ENCODE measurements at regions not wholly inside any gene's neighbourhood (a gene's known extent, or its start where the extent isn't known, plus 50 kb on each side); places are given as distances from the start of the nearest gene placed in this dataset.
"Not testable (repeated sequence)": the region's sequence is repeated elsewhere in the genome, so short reads cannot be mapped to it uniquely, and the experiment has no call there.

- H3K4me1 ChIP-seq (ENCODE audit: control insufficient read depth, insufficient read depth, low read length, poor library complexity, severe bottlenecking); H3K4me1 Mint-ChIP-seq; H3K27ac ChIP-seq (ENCODE audit: insufficient read depth, low read length, poor library complexity, severe bottlenecking); H3K27me3 ChIP-seq (ENCODE audit: control insufficient read depth, insufficient read depth, low read length); H3K36me3 Mint-ChIP-seq; DNase-seq; H3K27ac Mint-ChIP-seq; ATAC-seq (ENCODE audit: low read depth in 2 of 2); H3K4me3 ChIP-seq (ENCODE audit: low read depth, low read length); H3K4me3 Mint-ChIP-seq; H3K27me3 Mint-ChIP-seq; H3K36me3 ChIP-seq (ENCODE audit: control insufficient read depth, insufficient read depth, low read length): not testable (repeated sequence)
- peaks cover 7 to 60% of the 10 kb centered on the region in 2 experiments for H3K9me3 ChIP-seq (ENCODE audit: control insufficient read depth in 2 of 2, low read length in 2 of 2)
- H3K9me3 Mint-ChIP-seq: peaks cover 0 to 66% (median 18%) of the 10 kb centered on the region in 7 donors
Observed at GRCh38 chr22:11609193-11609592, 3918.8 kb upstream of the OR11H1 start.

- H3K27me3 Mint-ChIP-seq; DNase-seq; H3K4me1 ChIP-seq (ENCODE audit: control insufficient read depth, insufficient read depth, low read length, poor library complexity, severe bottlenecking); H3K27ac Mint-ChIP-seq; H3K27ac ChIP-seq (ENCODE audit: insufficient read depth, low read length, poor library complexity, severe bottlenecking); H3K4me1 Mint-ChIP-seq; H3K4me3 Mint-ChIP-seq; H3K4me3 ChIP-seq (ENCODE audit: low read depth, low read length); ATAC-seq (ENCODE audit: low read depth in 2 of 2); H3K36me3 ChIP-seq (ENCODE audit: control insufficient read depth, insufficient read depth, low read length); H3K27me3 ChIP-seq (ENCODE audit: control insufficient read depth, insufficient read depth, low read length): not testable (repeated sequence)
- Mint-ChIP-seq H3K36me3 (peaks cover 11% of the 10 kb centered on the region), H3K9me3 (peaks cover 0 to 70% (median 22%) of the 10 kb centered on the region in 7 donors)
- peaks cover 7 to 51% of the 10 kb centered on the region in 2 experiments for H3K9me3 ChIP-seq (ENCODE audit: control insufficient read depth in 2 of 2, low read length in 2 of 2)
Observed at GRCh38 chr22:11611280-11611679, 3916.7 kb upstream of the OR11H1 start.

- H3K27ac ChIP-seq (ENCODE audit: insufficient read depth, low read length, poor library complexity, severe bottlenecking); H3K27me3 ChIP-seq (ENCODE audit: control insufficient read depth, insufficient read depth, low read length); H3K27ac Mint-ChIP-seq; H3K4me3 Mint-ChIP-seq; ATAC-seq (ENCODE audit: low read depth in 2 of 2); H3K36me3 ChIP-seq (ENCODE audit: control insufficient read depth, insufficient read depth, low read length); H3K27me3 Mint-ChIP-seq; DNase-seq; H3K4me1 Mint-ChIP-seq; H3K4me3 ChIP-seq (ENCODE audit: low read depth, low read length); H3K4me1 ChIP-seq (ENCODE audit: control insufficient read depth, insufficient read depth, low read length, poor library complexity, severe bottlenecking): not testable (repeated sequence)
- peaks cover 14% of the 10 kb centered on the region for H3K36me3 Mint-ChIP-seq
- peaks cover 0 to 75% (median 26%) of the 10 kb centered on the region in 7 donors for H3K9me3 Mint-ChIP-seq
- peaks cover 7 to 48% of the 10 kb centered on the region in 2 experiments for H3K9me3 ChIP-seq (ENCODE audit: control insufficient read depth in 2 of 2, low read length in 2 of 2)
Observed at GRCh38 chr22:11611876-11612275, 3916.1 kb upstream of the OR11H1 start.

- not testable (repeated sequence) for H3K4me1 ChIP-seq (ENCODE audit: control insufficient read depth, insufficient read depth, low read length, poor library complexity, severe bottlenecking); H3K27ac Mint-ChIP-seq; H3K27me3 Mint-ChIP-seq; H3K36me3 ChIP-seq (ENCODE audit: control insufficient read depth, insufficient read depth, low read length); DNase-seq; H3K4me3 ChIP-seq (ENCODE audit: low read depth, low read length); H3K27ac ChIP-seq (ENCODE audit: insufficient read depth, low read length, poor library complexity, severe bottlenecking); H3K27me3 ChIP-seq (ENCODE audit: control insufficient read depth, insufficient read depth, low read length); ATAC-seq (ENCODE audit: low read depth in 2 of 2); H3K4me3 Mint-ChIP-seq; H3K4me1 Mint-ChIP-seq
- H3K9me3 ChIP-seq (ENCODE audit: control insufficient read depth in 2 of 2, low read length in 2 of 2): peaks cover 8 to 52% of the 10 kb centered on the region in 2 experiments
- peaks cover 0 to 77% (median 32%) of the 10 kb centered on the region in 7 donors for H3K9me3 Mint-ChIP-seq
- H3K36me3 Mint-ChIP-seq: peaks cover 18% of the 10 kb centered on the region
Observed at GRCh38 chr22:11613081-11613897, 3914.7 kb upstream of the OR11H1 start.

- H3K4me1 ChIP-seq (ENCODE audit: control insufficient read depth, insufficient read depth, low read length, poor library complexity, severe bottlenecking): no peaks in the 10 kb centered on the region
- no peak overlapping the region for H3K27ac ChIP-seq (ENCODE audit: insufficient read depth, low read length, poor library complexity, severe bottlenecking)
- no peaks in the 10 kb centered on the region for H3K36me3 ChIP-seq (ENCODE audit: control insufficient read depth, insufficient read depth, low read length)
- H3K9me3 ChIP-seq (ENCODE audit: control insufficient read depth in 2 of 2, low read length in 2 of 2): peaks cover 8 to 52% of the 10 kb centered on the region in 2 experiments
- no peaks in the 10 kb centered on the region for H3K27me3 ChIP-seq (ENCODE audit: control insufficient read depth, insufficient read depth, low read length)
- DNase-seq (no peak), ATAC-seq (ENCODE audit: low read depth in 2 of 2) (no peak)
- Mint-ChIP-seq H3K4me1 (peaks cover 0 to 5% (median 0%) of the 10 kb centered on the region in 4 donors), H3K27me3 (no peaks in the 10 kb centered on the region), H3K4me3 (no peak overlapping the region), H3K36me3 (peaks cover 18% of the 10 kb centered on the region), H3K9me3 (peaks cover 4 to 77% (median 35%) of the 10 kb centered on the region in 7 donors), H3K27ac (no peak overlapping the region)
- H3K4me3 ChIP-seq (ENCODE audit: low read depth, low read length): no peak overlapping the region
Observed at GRCh38 chr22:11613898-11614755, 3913.9 kb upstream of the OR11H1 start.

- not testable (repeated sequence) for H3K27ac ChIP-seq (ENCODE audit: insufficient read depth, low read length, poor library complexity, severe bottlenecking); H3K36me3 ChIP-seq (ENCODE audit: control insufficient read depth, insufficient read depth, low read length); H3K4me3 ChIP-seq (ENCODE audit: low read depth, low read length); H3K27me3 ChIP-seq (ENCODE audit: control insufficient read depth, insufficient read depth, low read length); ATAC-seq (ENCODE audit: low read depth in 2 of 2); H3K27ac Mint-ChIP-seq; DNase-seq; H3K27me3 Mint-ChIP-seq; H3K4me1 ChIP-seq (ENCODE audit: control insufficient read depth, insufficient read depth, low read length, poor library complexity, severe bottlenecking); H3K4me1 Mint-ChIP-seq; H3K4me3 Mint-ChIP-seq
- H3K9me3 ChIP-seq (ENCODE audit: control insufficient read depth in 2 of 2, low read length in 2 of 2): peaks cover 12 to 52% of the 10 kb centered on the region in 2 experiments
- H3K9me3 Mint-ChIP-seq: peaks cover 6 to 83% (median 37%) of the 10 kb centered on the region in 7 donors
- H3K36me3 Mint-ChIP-seq: peaks cover 26% of the 10 kb centered on the region
Observed at GRCh38 chr22:11614798-11615433, 3913.1 kb upstream of the OR11H1 start.

GRCh38 chr22:11616811-11617210 lies 3911.2 kb upstream of the OR11H1 start:
- Histone ChIP-seq H3K27ac (ENCODE audit: insufficient read depth, low read length, poor library complexity, severe bottlenecking) (no peak overlapping the region), H3K27me3 (ENCODE audit: control insufficient read depth, insufficient read depth, low read length) (no peaks in the 10 kb centered on the region), H3K4me3 (ENCODE audit: low read depth, low read length) (no peak overlapping the region), H3K4me1 (ENCODE audit: control insufficient read depth, insufficient read depth, low read length, poor library complexity, severe bottlenecking) (no peaks in the 10 kb centered on the region), H3K36me3 (ENCODE audit: control insufficient read depth, insufficient read depth, low read length) (no peaks in the 10 kb centered on the region), H3K9me3 (ENCODE audit: control insufficient read depth in 2 of 2, low read length in 2 of 2) (peaks cover 17 to 57% of the 10 kb centered on the region in 2 experiments)
- DNase-seq (no peak), ATAC-seq (ENCODE audit: low read depth in 2 of 2) (no peak)
- Mint-ChIP-seq H3K27ac (no peak overlapping the region), H3K36me3 (peaks cover 26% of the 10 kb centered on the region), H3K4me1 (peaks cover 0 to 5% (median 0%) of the 10 kb centered on the region in 4 donors), H3K9me3 (peaks cover 8 to 86% (median 37%) of the 10 kb centered on the region in 7 donors), H3K27me3 (no peaks in the 10 kb centered on the region), H3K4me3 (no peak overlapping the region)
